ENCODE measurements at regions not wholly inside any gene's neighbourhood (a gene's known extent, or its start where the extent isn't known, plus 50 kb on each side); places are given as distances from the start of the nearest gene placed in this dataset.
A peak's percentile ranks its signal among the peaks of the same experiment; 100 is the strongest.

DNA sequence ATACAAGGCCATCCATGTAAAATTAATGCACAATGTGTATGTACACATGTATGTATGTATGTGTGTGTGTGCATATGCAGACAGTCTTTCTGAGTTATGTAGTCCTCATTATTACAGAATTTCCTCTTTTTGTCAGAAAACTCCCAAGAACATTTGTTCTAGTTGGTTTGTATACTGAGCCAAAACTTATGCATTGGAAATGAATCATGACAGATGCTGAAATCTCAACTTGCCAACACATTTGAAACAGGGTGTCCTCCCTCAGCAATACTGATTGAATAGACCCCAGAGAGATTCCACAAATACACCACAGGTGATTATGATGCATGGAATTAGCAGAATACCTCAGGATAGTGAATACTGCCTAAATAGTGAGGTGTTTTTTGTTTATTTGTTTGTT, 472.9 kb upstream of the PCDH15 start:
- DNase-seq (ENCODE audit: low spot score) (no peak), FAIRE-seq (no peak)

DNA sequence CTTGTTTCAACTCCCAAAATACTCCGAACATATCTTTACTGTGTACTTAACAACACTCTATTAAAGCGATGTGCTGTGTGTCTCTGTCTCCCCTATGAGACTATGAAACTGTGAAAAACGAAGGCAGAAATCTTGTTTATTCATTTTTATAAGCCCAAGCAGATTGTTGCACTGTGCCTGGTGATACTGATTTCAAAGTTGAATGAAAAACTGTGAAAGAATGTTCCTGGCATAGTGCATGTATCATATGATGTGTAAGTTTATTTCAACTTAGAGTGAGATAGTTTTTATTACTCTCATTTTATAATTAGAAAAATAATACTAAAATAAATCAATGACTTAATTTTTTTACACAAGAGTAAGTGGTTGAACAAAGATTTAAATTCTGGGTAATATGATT, 471.9 kb upstream of the PCDH15 start:
- no peak for FAIRE-seq

DNA sequence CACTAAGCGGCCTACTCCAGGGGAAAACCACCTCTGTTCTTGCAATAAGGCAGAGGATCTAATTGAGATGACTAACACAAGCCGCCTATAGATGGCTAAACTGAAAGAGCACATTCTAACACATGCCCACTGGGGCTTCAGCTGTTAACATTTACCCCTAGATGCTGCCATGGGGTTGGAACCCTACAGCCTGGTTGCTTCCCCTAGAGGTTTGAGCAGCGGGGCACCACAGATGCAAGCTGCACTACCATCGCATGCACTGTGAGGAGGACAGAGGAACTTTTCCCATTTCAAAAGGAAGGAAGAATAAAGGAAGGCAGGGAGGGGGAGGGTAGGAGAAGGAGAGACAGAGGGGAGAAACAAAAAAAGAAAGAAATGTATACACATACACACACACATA, 465.8 kb upstream of the PCDH15 start:
- FAIRE-seq (no peak), DNase-seq (ENCODE audit: low spot score) (no peak)

More for the DNA sequence above, 471.9 kb upstream of the PCDH15 start:
- no peak for DNase-seq (ENCODE audit: low spot score)

DNA sequence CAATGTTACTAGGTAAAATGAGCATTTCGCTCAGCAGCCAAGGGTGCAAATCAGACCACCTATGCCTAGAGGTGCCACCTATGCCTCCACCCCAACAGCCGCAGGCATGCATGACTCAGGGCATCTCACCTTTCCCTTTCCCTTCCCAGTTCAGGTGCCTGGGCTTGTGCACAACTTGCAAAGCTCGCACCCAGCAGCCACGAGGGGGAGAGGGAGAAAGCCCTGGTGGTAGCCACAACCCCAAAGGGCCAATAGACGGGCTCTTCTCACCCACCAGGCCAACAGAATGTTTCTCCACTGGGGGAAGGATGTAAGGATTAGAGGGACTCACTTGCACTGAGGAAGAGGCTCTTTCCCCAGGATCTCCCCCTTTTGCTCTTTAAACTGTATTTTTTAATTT, 462.3 kb upstream of the PCDH15 start:
- no peak for FAIRE-seq
- DNase-seq (ENCODE audit: low spot score): no peak

DNA sequence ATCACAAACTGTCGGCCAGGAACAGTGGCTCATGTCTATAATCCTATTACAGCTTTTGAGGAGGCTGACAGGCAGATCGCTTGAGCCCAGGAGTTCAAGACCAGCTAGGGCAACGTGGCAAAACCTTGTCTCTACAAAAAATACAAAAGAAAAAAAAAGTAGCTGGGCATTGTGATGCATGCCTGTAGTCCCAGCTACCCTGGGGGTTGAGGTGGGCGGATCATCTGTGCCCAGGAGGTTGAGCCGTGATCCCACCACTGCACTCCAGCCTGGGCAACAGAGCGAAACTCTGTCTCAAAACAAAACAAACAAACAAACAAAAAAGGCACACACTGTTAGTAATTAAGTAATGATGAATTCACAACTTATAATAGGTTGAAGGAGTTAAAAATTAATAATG, 441.5 kb upstream of the PCDH15 start:
- FAIRE-seq: no peak
- no peak for DNase-seq (ENCODE audit: low spot score)

DNA sequence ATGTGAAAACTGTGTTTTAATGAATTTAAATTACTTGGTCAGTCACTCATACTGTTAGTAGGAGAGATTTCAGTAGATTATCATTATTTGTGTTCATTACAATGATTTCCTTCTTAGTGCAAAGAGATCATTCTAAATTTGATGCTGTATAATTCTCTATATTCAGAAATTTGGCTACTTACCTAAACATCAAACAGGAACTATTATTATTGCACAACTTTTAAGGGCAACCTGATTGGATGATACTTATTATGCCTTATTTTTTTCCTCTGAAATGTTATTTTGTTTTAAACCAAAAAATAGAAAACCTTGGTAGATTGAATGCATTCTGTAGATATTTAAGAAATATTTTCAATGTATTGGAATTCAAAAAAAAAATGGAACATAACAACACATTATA, 436.4 kb upstream of the PCDH15 start:
- FAIRE-seq (no peak), DNase-seq (ENCODE audit: low spot score) (no peak)

DNA sequence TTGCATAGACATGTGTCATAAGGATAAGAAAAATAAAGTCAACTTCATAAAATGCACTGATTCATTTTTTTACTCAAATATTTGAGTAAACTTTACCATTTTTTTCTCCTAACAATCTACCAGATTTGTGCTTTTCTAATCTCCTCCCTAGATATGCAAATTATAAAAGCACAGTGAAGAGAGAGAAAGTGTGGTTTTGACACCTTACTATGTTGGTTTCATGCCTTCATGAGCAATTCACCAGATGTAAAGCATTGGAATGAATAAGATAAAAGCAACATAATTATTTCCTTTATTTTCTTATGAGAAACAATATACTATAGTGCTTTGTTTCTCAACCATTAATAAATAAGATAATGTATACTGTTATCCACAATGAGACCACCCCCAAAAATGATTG, 432.5 kb upstream of the PCDH15 start:
- FAIRE-seq: no peak
- DNase-seq (ENCODE audit: low spot score): no peak

DNA sequence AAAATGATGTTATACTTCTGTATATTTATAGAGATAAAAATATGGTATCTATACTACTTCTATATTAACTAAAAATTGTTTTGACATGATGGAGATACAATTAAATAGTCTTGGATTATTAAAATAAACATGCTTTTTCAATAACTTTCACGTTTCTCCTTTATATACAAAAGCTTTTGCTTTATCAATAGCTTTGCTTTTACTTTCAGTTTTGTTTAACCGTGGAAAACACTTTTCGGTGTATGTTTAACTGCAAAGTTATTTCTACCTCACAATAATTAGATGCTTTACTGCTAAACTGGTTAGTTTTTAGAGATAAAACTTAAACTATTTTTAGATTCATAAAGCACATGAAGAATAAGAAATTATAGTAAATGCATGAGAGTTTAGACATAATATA, 432.1 kb upstream of the PCDH15 start:
- DNase-seq (ENCODE audit: low spot score): no peak
- peak; percentile 35 for FAIRE-seq

DNA sequence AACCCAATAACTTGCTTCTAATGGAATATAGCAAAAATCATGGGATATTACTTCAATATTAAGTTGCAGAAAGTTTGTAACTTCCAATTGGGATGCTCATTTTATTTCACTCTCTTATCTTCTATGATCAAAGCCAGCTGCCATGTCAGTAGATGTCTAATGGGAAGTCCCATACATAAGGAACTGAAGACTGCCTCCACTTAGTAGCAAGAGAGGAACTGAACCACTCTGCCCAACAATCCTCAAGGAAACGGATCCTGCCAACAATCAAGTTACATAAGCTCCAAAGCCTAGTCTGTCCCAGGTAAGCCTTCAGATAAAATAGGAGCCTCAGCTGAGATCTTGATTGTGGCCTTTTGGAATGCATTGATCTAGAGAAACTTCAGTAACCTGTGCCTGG, 431.5 kb upstream of the PCDH15 start:
- no peak for DNase-seq (ENCODE audit: low spot score)
- FAIRE-seq: no peak

DNA sequence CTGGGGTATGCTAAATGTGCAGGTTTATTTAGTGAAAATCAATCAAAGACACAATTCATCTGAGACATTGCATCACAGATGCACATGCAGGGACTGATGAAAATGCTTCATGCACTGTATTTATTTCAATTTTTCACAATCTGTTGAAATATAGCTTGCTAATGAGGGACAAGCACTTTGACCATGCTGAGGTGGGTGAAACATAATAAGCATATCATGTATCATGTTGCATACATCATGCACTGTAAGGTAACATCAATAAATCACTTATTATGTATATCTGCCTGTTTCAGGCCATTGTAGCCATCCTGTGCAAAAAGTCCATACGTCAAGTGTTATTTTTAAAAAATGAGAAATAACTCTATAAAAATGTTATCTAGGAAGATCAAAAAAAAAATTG, 426.9 kb upstream of the PCDH15 start:
- DNase-seq (ENCODE audit: low spot score): no peak
- no peak for FAIRE-seq

DNA sequence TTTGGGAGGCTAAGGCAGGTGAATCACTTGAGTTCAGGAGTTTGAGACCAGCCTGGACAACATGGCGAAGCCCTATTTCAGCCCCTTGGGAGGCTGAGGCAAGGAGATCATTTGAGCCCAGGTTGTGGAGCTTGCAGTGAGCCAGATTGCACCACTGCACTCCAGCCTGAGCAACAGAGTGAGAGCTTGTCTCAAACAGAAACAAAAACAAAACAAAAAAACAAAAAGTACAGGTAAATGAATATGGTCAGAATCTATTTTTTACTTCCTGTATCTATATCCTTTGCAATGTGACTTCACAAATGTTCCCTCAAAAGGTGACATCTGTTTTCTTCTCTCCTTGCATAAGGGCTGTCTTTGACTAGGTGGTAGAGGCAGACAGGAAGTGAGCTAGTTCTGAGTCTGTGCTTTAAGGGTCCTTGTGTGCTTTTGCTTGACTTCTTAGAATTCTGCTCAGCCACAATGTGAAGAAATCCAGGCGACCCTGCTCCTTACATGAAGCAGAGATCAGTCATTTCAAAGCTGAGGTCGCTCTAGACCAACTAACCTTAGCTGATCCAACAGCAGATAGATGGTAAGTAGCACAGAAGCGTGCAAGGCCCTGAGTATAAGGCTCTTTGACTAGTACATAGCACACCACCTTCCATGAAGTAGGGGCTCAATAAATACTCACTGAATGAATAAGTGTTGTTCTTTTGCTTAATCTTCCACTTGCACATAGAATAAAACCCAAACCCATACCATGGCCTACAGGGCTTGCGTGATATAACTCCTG, 423.2 kb upstream of the PCDH15 start:
- FAIRE-seq: no peak

DNA sequence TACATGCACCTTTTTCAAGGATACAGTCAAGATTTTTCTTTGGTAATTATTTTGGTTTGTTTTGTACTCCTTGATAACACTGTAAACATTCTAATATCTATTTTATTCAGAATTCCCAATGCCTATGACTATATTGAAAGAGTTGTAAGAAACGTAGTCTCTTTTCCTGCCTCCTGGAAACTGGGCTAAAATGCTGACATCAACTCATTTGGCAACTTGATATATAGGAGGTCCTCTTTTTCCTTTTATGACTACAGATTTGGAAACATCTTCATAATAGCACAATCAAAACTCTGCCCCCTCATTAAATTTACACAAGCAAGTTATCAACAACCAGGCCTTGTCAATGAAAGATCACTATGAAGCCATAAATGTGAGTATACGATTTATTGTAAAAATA, 422.3 kb upstream of the PCDH15 start:
- FAIRE-seq (no peak), DNase-seq (ENCODE audit: low spot score) (no peak)

More for the DNA sequence above, 423.2 kb upstream of the PCDH15 start:
- no peak for DNase-seq (ENCODE audit: low spot score)

DNA sequence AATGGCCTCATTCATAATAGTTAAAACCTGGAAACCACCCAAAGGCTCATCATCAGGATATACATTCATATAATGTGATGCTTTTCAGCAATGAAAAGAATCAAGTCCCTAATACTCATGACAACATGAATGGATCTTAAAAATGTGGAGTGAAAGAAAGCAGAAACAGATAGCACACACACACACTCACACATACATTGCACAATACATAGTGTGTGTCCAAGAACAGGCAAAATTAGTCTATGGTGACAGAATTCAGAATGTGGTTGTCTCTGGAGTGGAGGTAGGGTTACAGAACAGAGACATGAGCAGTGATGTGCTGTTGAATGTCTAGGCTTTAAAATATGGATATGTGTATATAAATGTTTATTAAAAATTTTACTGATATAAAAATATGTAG, 419.9 kb upstream of the PCDH15 start:
- no peak for FAIRE-seq
- DNase-seq (ENCODE audit: low spot score): no peak

DNA sequence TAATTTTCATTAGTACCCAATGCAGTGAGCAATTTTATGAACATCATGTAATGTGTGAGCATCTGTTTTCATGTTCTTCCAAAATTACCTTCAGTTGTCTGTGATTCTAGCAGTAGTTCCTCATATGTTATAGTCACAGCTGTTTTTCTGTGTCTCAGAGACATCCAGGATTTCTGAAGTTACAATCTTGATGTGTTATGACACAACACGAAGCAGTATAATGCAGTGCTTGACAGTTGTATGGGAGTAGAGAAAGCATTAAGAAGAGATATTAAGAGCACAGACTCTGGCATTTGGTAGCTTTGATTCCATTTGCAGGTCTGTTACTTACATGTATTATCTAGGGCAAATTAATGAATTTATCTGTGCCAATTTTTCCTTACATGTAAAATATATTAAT, 414.7 kb upstream of the PCDH15 start:
- FAIRE-seq (no peak), DNase-seq (ENCODE audit: low spot score) (no peak)

DNA sequence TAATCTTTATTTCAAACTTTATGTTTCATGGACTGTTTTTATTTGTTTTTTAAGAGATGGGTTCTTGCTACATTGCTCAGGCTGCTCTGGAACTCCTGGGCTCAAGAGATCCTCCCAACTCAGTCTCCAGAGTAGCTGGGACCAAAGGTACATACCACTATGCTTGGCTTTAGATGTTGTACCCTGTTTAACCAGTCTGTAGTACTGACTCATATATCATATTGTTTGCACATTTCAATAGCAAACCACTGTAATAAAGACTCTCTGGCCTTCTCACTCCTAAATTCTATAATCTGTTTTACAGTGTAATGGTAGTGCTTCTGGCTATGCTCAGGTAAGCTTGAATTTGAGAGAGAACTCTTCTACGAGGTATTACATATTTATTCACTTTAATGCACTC, 413.6 kb upstream of the PCDH15 start:
- FAIRE-seq (no peak), DNase-seq (ENCODE audit: low spot score) (no peak)

DNA sequence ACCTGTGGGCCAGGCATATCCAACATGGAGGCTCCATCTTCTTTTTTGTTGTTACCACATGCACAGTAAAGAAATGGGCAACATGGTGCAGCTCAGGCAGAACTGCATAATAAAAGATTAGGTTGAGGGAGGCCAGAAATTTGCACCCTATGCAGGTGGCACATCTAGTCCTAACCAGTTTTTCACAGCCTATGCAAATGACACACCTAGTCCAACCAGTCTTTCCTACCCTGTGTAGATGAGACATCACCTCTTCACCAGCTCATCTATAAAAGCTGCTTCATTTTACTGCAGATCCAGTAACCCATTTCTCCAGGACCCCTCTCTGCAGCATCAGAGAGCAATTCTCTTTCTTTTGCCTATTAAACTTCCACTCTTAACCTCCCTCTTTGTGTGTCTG, 411.0 kb upstream of the PCDH15 start:
- no peak for DNase-seq (ENCODE audit: low spot score)
- FAIRE-seq: no peak

DNA sequence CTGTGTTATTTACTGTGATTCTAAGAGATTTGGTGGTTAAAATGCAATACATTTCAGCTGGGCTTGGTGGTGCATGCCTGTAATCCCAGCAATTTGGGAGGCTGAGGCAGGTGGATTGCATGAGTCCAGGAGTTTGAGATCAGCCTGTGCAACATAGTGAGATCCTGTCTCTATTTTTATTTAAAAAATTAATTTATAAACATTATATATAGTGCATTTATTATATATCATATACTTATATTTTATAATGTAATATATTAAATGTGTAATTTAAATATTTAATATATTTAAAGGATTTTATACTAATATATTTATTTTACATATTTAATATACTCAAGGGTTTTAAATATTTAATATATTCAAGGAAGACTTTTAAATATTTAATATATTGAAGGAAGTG, 402.8 kb upstream of the PCDH15 start:
- FAIRE-seq (peak; percentile 92), DNase-seq (ENCODE audit: low spot score) (no peak)

DNA sequence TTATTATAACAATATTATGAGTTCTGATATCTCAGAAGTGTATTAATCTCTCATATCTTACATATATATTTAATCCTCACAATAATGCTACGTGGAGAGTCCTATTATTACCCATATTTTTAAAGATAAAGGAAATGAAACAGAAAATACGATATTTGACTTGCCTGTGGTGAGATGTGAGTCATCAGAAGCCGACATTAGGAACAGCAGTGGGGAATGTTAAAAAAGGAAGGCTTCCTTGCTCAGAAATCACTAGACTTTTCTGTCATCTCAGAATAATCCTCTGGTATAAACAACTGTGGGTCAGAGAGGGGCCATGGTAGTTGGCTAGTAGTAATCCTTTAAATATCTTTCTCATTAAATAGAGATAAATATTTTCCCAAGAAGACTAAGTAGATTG, 402.3 kb upstream of the PCDH15 start:
- peak; percentile 68 for FAIRE-seq
- no peak for DNase-seq (ENCODE audit: low spot score)

DNA sequence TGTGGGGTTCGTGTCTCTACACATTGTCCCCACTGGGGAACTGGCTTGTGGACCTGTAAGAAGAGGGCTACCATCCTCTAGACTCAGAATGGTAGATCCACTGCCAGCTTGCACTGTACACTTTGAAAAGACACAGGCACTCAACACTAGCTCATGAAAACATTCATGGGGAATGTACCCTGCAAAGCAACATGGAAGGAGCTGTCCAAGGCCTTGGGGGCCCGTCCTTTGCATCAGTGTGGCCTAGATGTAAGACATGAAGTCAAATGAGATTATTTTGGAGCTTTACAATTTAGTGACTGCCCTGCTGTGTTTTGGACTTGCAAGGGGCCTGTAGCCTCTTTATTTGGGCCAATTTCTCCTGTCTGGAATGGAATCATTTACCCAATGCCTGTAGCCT, 399.0 kb upstream of the PCDH15 start:
- DNase-seq (ENCODE audit: low spot score) (no peak), FAIRE-seq (no peak)

DNA sequence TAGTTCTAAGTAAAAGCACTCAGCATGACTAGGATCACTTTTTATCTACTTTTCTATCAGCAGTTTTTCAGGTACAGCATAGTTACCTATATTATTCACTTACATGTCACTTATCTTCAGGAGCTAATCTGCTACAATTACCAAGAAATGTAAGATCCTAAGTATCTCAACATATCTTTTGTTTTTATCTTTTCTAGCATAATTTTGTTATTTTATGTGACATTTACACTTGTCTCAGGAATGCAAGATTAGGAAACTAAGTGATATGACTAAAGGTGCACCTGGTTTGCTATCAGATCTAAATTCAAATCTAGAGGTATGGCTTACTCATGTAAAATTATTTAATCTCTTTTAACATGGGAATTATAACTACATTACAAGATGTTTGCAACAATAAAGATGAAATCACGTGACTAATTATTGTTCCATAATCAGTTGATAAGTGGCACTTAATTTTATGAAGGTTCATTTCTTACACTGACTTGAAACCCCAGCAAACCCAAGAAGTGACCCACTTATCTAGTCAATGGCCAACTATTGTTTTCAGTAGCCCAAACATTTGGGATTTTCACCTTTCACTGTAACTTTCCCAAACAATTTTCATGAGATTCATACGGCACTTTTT, 390.3 kb upstream of the PCDH15 start:
- no peak for DNase-seq (ENCODE audit: low spot score)
- FAIRE-seq: no peak

DNA sequence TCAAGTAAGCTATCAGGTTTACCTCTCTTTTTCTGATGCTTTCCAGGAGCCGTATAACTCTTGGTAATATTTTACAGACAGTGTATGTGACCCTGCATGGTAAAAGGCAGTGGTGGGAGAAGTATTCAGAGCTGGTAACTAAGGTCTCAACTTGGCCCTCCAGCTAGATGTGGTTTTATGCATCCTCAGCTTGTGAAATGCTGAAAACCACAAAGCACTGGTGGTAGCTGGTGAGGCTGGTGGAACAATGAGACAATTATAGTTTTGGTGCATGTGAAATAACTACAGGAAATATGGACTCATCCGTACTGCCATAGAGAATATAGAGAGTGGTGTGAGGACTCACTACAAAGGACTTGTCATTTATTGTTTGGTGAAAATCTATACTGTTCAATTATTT, 383.0 kb upstream of the PCDH15 start:
- peak; percentile 99 for FAIRE-seq

DNA sequence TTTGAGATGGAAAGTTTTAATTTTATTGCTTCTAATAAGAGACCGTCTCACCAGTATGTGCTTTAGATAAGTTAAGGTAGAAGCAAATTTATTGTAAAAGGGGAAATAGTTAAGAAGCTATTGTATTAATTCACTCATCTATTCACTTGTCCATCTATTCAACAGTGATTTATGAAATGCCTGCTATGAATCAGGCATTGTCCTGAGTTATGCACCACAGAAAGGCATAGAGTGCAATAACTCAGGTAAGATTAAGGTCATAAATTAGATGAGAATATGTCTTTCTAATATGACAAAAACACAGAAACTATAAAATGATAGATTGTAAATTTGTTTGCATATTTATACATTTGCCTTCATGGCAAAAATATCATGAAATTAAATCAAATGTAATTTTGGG, 379.3 kb upstream of the PCDH15 start:
- no peak for FAIRE-seq
- no peak for DNase-seq (ENCODE audit: low spot score)

More for the DNA sequence above, 383.0 kb upstream of the PCDH15 start:
- peak; percentile 88 for DNase-seq (ENCODE audit: low spot score)

DNA sequence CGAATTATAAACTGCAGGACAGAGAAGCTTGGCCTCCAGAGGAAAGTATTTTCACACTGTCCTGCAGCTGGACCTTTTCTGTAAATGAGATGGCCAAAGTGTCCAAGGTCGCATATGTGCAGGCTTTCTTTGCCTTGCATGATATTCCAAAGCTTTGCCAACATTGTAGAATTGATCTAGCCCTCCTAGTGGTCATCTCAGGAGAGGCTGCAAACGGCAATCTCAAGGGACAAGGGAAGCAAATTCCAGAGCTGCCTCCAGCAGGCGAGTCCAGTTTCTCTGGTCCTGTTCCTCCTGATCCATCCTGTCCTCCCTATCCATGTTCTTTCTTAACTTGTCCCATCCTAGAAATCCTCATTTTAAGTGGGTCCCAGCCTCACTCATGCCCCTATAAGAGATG, 373.4 kb upstream of the PCDH15 start:
- no peak for FAIRE-seq

More for the DNA sequence above, 373.4 kb upstream of the PCDH15 start:
- DNase-seq (ENCODE audit: low spot score): no peak
